Right atrium auricular region (tissue), 2 donors: ENCODE measurements at regions not wholly inside any gene's neighbourhood (a gene's known extent, or its start where the extent isn't known, plus 50 kb on each side); places are given as distances from the start of the nearest gene placed in this dataset.
A peak's percentile ranks its signal among the peaks of the same experiment; 100 is the strongest.

Experiments used
- DNase-seq: peaks from one replicate; pipeline ENCODE4 v3.0.0-alpha.2; 2019; ENCODE audit warnings: low spot score
- H3K27ac ChIP-seq, 2 donors: fragments of 200-600 bp; sonication (generic); 1 replicate in 1 of 2; 2 replicates in 1 of 2; pipeline ENCODE4 v1.5.1; 2016 to 2019
- H3K27me3 ChIP-seq, 2 donors: fragments of 200-600 bp; sonication (generic); one replicate each; pipeline versions ENCODE4 v1.5.1 to v1.6.0; 2017 to 2019
- H3K36me3 ChIP-seq: fragments of 200-600 bp; sonication (generic); one replicate; pipeline ENCODE4 v1.5.1; 2016
- H3K4me1 ChIP-seq, 2 donors: fragments of 200-600 bp; sonication (generic); one replicate each; pipeline versions ENCODE4 v1.5.1 to v1.6.0; 2017 to 2019
- H3K4me3 ChIP-seq, 2 donors: fragments of 200-600 bp; sonication (generic); 1 replicate in 1 of 2; 2 replicates in 1 of 2; pipeline ENCODE4 v1.5.1; 2017 to 2019; ENCODE audit warnings: mild to moderate bottlenecking in 1 of 2, moderate library complexity in 1 of 2
- H3K9me3 ChIP-seq, 2 donors: fragments of 200-600 bp; sonication (generic); one replicate each; pipeline ENCODE4 v1.5.1; 2019
- CTCF ChIP-seq, 2 donors: fragments of 200-600 bp; sonication (generic); IDR thresholded peaks; one replicate each; pipeline ENCODE4 v1.5.1; 2019; ENCODE audit warnings: antibody characterized with exemption in 2 of 2

- no peak overlapping the region for H3K4me3 ChIP-seq
- no peak for DNase-seq
- H3K36me3 ChIP-seq: no peaks in the 10 kb centered on the region
- H3K9me3 ChIP-seq: no peaks in the 10 kb centered on the region
- peaks cover 0 to 10% of the 10 kb centered on the region in 2 donors for H3K4me1 ChIP-seq
- no peak overlapping the region for H3K27ac ChIP-seq
- TF ChIP-seq CTCF (IDR thresholded peaks at IDR 0.05): no peak
- no peaks in the 10 kb centered on the region for H3K27me3 ChIP-seq
Measured at GRCh38 chr12:67927815-67928214, 61.4 kb upstream of the IFNG-AS1 start.

GRCh38 chr12:67928621-67929383, 60.4 kb upstream of the IFNG-AS1 start:
- Histone ChIP-seq H3K9me3 (no peaks in the 10 kb centered on the region), H3K36me3 (no peaks in the 10 kb centered on the region), H3K27me3 (no peaks in the 10 kb centered on the region), H3K27ac (peak overlapping the region; percentile 41 to 77), H3K4me3 (peak overlapping the region in 1 of 2 donors; percentile 31), H3K4me1 (peaks cover 0 to 10% of the 10 kb centered on the region in 2 donors)
- TF ChIP-seq CTCF (IDR thresholded peaks at IDR 0.05): no peak
- DNase-seq: no peak

GRCh38 chr12:67929384-67929772, 59.9 kb upstream of the IFNG-AS1 start:
- peak overlapping the region; percentile 41 to 77 for H3K27ac ChIP-seq
- no peak for DNase-seq
- H3K36me3 ChIP-seq: no peaks in the 10 kb centered on the region
- H3K4me1 ChIP-seq: peaks cover 0 to 10% of the 10 kb centered on the region in 2 donors
- peak overlapping the region in 1 of 2 donors; percentile 31 for H3K4me3 ChIP-seq
- peak in 1 of 2 donors; percentile 12 for TF ChIP-seq CTCF (IDR thresholded peaks at IDR 0.05)
- no peaks in the 10 kb centered on the region for H3K9me3 ChIP-seq
- H3K27me3 ChIP-seq: no peaks in the 10 kb centered on the region

- H3K9me3 ChIP-seq: no peaks in the 10 kb centered on the region
- no peak for TF ChIP-seq CTCF (IDR thresholded peaks at IDR 0.05)
- no peak overlapping the region for H3K4me3 ChIP-seq
- H3K27ac ChIP-seq: no peak overlapping the region
- no peaks in the 10 kb centered on the region for H3K27me3 ChIP-seq
- DNase-seq: no peak
- H3K4me1 ChIP-seq: peaks cover 0 to 17% of the 10 kb centered on the region in 2 donors
- no peaks in the 10 kb centered on the region for H3K36me3 ChIP-seq
Measured at GRCh38 chr12:67937822-67938221, 51.4 kb upstream of the IFNG-AS1 start.
